MM.1S (cell line): ENCODE measurements at regions not wholly inside any gene's neighbourhood (a gene's known extent, or its start where the extent isn't known, plus 50 kb on each side); places are given as distances from the start of the nearest gene placed in this dataset.

Source experiments
- DNase-seq: peaks from one replicate; pipeline ENCODE4 v3.0.0-alpha.2; 2015
- H2AFZ ChIP-seq: fragments of 300-600 bp; sonication (generic); 2 replicates; pipeline ENCODE4 v1.6.0; 2016; ENCODE audit warnings: antibody characterized with exemption, low read length
- H3F3A ChIP-seq: fragments of 300-600 bp; sonication (generic); 2 replicates; pipeline ENCODE4 v1.6.1; 2016; ENCODE audit warnings: mild to moderate bottlenecking, antibody characterized with exemption, low read length, moderate library complexity, mixed read lengths; ENCODE audit not compliant: insufficient read depth
- H3K27ac ChIP-seq: fragments of 300-600 bp; sonication (generic); 2 replicates; pipeline ENCODE4 v1.5.1; 2016; ENCODE audit warnings: mild to moderate bottlenecking, low read length
- H3K27me3 ChIP-seq: fragments of 300-600 bp; sonication (generic); replicated peaks from 2 replicates; pipeline ENCODE4 v1.6.0; 2016; ENCODE audit warnings: low read length; ENCODE audit not compliant: insufficient read depth
- H3K36me3 ChIP-seq: fragments of 300-600 bp; sonication (generic); replicated peaks from 2 replicates; pipeline ENCODE4 v1.6.1; 2016; ENCODE audit warnings: mild to moderate bottlenecking, low read length, mixed read lengths; ENCODE audit not compliant: insufficient read depth
- H3K4me1 ChIP-seq: fragments of 300-600 bp; sonication (generic); 2 replicates; pipeline ENCODE4 v1.6.1; 2016; ENCODE audit warnings: low read length, mixed read lengths
- H3K4me2 ChIP-seq: fragments of 300-600 bp; sonication (generic); 2 replicates; pipeline ENCODE4 v1.6.0; 2016; ENCODE audit warnings: low read depth, low read length
- H3K4me3 ChIP-seq: fragments of 300-600 bp; sonication (generic); 2 replicates; pipeline ENCODE4 v1.5.1; 2016; ENCODE audit warnings: low read length, mixed read lengths
- H3K79me2 ChIP-seq: fragments of 300-600 bp; sonication (generic); 2 replicates; pipeline ENCODE4 v1.6.1; 2016; ENCODE audit warnings: mixed run types, low read length, mixed read lengths
- H3K9ac ChIP-seq: fragments of 300-600 bp; sonication (generic); 2 replicates; pipeline ENCODE4 v1.6.1; 2016; ENCODE audit warnings: low read length, mixed read lengths
- H3K9me2 ChIP-seq: fragments of 300-600 bp; sonication (generic); replicated peaks from 2 replicates; pipeline ENCODE4 v1.6.1; 2016; ENCODE audit warnings: mild to moderate bottlenecking, low read length, mixed read lengths; ENCODE audit not compliant: insufficient read depth
- H3K9me3 ChIP-seq: fragments of 300-600 bp; sonication (generic); replicated peaks from 2 replicates; pipeline ENCODE4 v1.6.1; 2016; ENCODE audit warnings: mild to moderate bottlenecking, low read length, mixed read lengths; ENCODE audit not compliant: insufficient read depth
- H4K20me1 ChIP-seq: fragments of 300-600 bp; sonication (generic); 2 replicates; pipeline ENCODE4 v1.6.1; 2016; ENCODE audit warnings: mild to moderate bottlenecking, low read length, moderate library complexity, mixed read lengths; ENCODE audit not compliant: insufficient read depth
- CTCF ChIP-seq: fragments of 300-600 bp; sonication (generic); IDR thresholded peaks from 2 replicates; pipeline ENCODE4 v1.5.1; 2016; ENCODE audit warnings: antibody characterized with exemption, low read length, mixed read lengths
- EZH2 ChIP-seq: fragments of 300-600 bp; sonication (generic); optimal IDR thresholded peaks from 2 replicates; pipeline ENCODE3; 2017; ENCODE audit warnings: low read depth, mild to moderate bottlenecking, antibody characterized with exemption, low read length, mixed read lengths
- EZH2phosphoT487 ChIP-seq: fragments of 300-600 bp; sonication (generic); IDR thresholded peaks from 2 replicates; pipeline ENCODE4 v1.6.1; 2018; ENCODE audit warnings: antibody characterized with exemption, low read length

- DNase-seq = no peak
- TF ChIP-seq CTCF (no peak), EZH2phosphoT487 (no peak), EZH2 (no peak)
- Histone ChIP-seq H3K36me3 (no peaks in the 10 kb centered on the region), H3K9me3 (no peaks in the 10 kb centered on the region), H3K4me2 (no peak overlapping the region), H3K27me3 (no peaks in the 10 kb centered on the region), H3K79me2 (no peaks in the 10 kb centered on the region), H3K4me1 (no peaks in the 10 kb centered on the region), H3K9ac (no peak overlapping the region), H3K27ac (no peak overlapping the region), H2AFZ (no peak overlapping the region), H4K20me1 (no peaks in the 10 kb centered on the region), H3K4me3 (no peak overlapping the region), H3F3A (no peaks in the 10 kb centered on the region), H3K9me2 (no peaks in the 10 kb centered on the region)
Measured at GRCh38 chr11:93053864-93054263, 84.4 kb downstream of the MTNR1B start.

GRCh38 chr11:93054279-93054678 is 84.8 kb downstream of the MTNR1B start:
- H3K36me3 ChIP-seq = no peaks in the 10 kb centered on the region
- no peaks in the 10 kb centered on the region for H3K9me2 ChIP-seq
- H3F3A ChIP-seq = no peaks in the 10 kb centered on the region
- no peak overlapping the region for H3K9ac ChIP-seq
- no peak overlapping the region for H3K4me2 ChIP-seq
- no peak overlapping the region for H2AFZ ChIP-seq
- no peaks in the 10 kb centered on the region for H3K9me3 ChIP-seq
- TF ChIP-seq CTCF (no peak), EZH2phosphoT487 (no peak), EZH2 (no peak)
- no peak overlapping the region for H3K27ac ChIP-seq
- H4K20me1 ChIP-seq = no peaks in the 10 kb centered on the region
- H3K4me1 ChIP-seq = no peaks in the 10 kb centered on the region
- no peak for DNase-seq
- H3K79me2 ChIP-seq = no peaks in the 10 kb centered on the region
- H3K27me3 ChIP-seq = no peaks in the 10 kb centered on the region
- no peak overlapping the region for H3K4me3 ChIP-seq

DNA sequence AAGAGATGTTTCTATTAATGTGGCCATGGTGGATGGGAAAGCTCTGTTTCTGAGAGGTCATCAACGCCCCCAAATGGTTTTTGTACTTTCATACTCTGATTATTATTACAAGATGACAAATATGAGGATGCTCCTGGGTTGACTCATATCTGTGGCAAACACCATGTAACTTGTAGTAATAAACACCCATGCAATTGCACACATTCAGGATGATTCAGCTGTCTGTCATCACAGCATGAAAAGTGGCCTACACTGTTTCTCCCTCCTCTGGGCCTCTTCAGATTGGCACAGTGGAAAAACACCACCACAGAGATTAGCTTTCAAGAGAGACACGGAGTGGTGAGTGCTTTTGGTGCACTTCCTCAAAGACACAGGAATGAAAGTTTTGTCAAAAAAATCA is 85.4 kb downstream of the MTNR1B start:
- no peak overlapping the region for H3K27ac ChIP-seq
- no peaks in the 10 kb centered on the region for H3K9me3 ChIP-seq
- no peaks in the 10 kb centered on the region for H4K20me1 ChIP-seq
- H3K79me2 ChIP-seq = no peaks in the 10 kb centered on the region
- no peaks in the 10 kb centered on the region for H3K4me1 ChIP-seq
- no peaks in the 10 kb centered on the region for H3K27me3 ChIP-seq
- no peak overlapping the region for H2AFZ ChIP-seq
- H3K4me3 ChIP-seq = no peak overlapping the region
- H3K36me3 ChIP-seq = no peaks in the 10 kb centered on the region
- no peaks in the 10 kb centered on the region for H3K9me2 ChIP-seq
- H3K9ac ChIP-seq = no peak overlapping the region
- no peak for DNase-seq
- H3K4me2 ChIP-seq = no peak overlapping the region
- TF ChIP-seq EZH2 (no peak), CTCF (no peak), EZH2phosphoT487 (no peak)
- no peaks in the 10 kb centered on the region for H3F3A ChIP-seq
